Mucosa of stomach (tissue), 1 donor: ENCODE measurements at regions not wholly inside any gene's neighbourhood (a gene's known extent, or its start where the extent isn't known, plus 50 kb on each side); places are given as distances from the start of the nearest gene placed in this dataset.

ENCODE experiments used
- H3K27me3 ChIP-seq: one replicate; pipeline ENCODE4 v1.7.0; 2013; ENCODE audit warnings: mild to moderate bottlenecking, low read length; ENCODE audit not compliant: control insufficient read depth, insufficient read depth
- H3K36me3 ChIP-seq: one replicate; pipeline ENCODE4 v1.7.0; 2013; ENCODE audit warnings: low read length; ENCODE audit not compliant: control insufficient read depth, insufficient read depth
- H3K4me1 ChIP-seq: one replicate; pipeline ENCODE4 v1.7.0; 2013; ENCODE audit warnings: mild to moderate bottlenecking, low read length; ENCODE audit not compliant: control insufficient read depth, insufficient read depth
- H3K4me3 ChIP-seq: one replicate; pipeline ENCODE4 v1.7.0; 2013; ENCODE audit warnings: low read length
- H3K9ac ChIP-seq: one replicate; pipeline ENCODE4 v1.7.0; 2013; ENCODE audit warnings: mild to moderate bottlenecking, low read length, moderate library complexity
- H3K9me3 ChIP-seq: one replicate; pipeline ENCODE4 v1.7.0; 2013; ENCODE audit warnings: mild to moderate bottlenecking, low read length, moderate library complexity; ENCODE audit not compliant: control insufficient read depth
- donor health status: Pancreatic carcinoma.

GRCh38 chr17:79324194-79324593, 249.6 kb downstream of the ENGASE start:
- no peaks in the 10 kb centered on the region for H3K27me3 ChIP-seq
- H3K9ac ChIP-seq, result no peak overlapping the region
- no peaks in the 10 kb centered on the region for H3K9me3 ChIP-seq
- H3K36me3 ChIP-seq, result no peaks in the 10 kb centered on the region
- H3K4me1 ChIP-seq, result no peaks in the 10 kb centered on the region
- H3K4me3 ChIP-seq, result no peak overlapping the region

DNA sequence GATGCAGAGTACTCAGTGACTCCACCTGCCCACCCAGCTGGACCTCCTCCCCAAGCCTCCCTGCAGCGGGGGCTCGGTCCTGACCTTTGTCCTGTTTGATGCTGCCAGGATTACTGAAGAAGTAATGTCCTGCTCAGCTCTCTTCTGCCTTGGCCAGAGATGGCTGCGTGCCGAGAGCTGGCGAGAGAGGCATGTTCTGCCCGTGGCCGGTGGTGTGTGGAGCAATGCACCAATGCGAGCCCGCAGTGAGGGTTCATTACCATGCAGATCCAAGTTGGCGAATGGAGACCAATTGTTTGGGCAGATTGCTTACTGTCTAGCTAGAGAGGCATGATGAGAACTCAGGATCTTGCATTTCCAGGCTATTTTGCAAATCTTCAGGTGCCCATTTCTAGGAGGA, 248.9 kb downstream of the ENGASE start:
- Histone ChIP-seq H3K9ac (no peak overlapping the region), H3K4me3 (no peak overlapping the region), H3K9me3 (no peaks in the 10 kb centered on the region), H3K36me3 (no peaks in the 10 kb centered on the region), H3K27me3 (no peaks in the 10 kb centered on the region), H3K4me1 (no peaks in the 10 kb centered on the region)

- no peaks in the 10 kb centered on the region for H3K4me1 ChIP-seq
- no peak overlapping the region for H3K9ac ChIP-seq
- H3K27me3 ChIP-seq, result no peaks in the 10 kb centered on the region
- no peaks in the 10 kb centered on the region for H3K9me3 ChIP-seq
- no peak overlapping the region for H3K4me3 ChIP-seq
- no peaks in the 10 kb centered on the region for H3K36me3 ChIP-seq
Observed at GRCh38 chr17:79322211-79323123, 247.8 kb downstream of the ENGASE start.

GRCh38 chr17:79320331-79320730, 245.7 kb downstream of the ENGASE start:
- H3K36me3 ChIP-seq, result no peaks in the 10 kb centered on the region
- peaks cover 6% of the 10 kb centered on the region for H3K27me3 ChIP-seq
- H3K9ac ChIP-seq, result no peak overlapping the region
- no peaks in the 10 kb centered on the region for H3K4me1 ChIP-seq
- no peak overlapping the region for H3K4me3 ChIP-seq
- no peaks in the 10 kb centered on the region for H3K9me3 ChIP-seq

- Histone ChIP-seq H3K27me3 (peaks cover 13% of the 10 kb centered on the region), H3K36me3 (no peaks in the 10 kb centered on the region), H3K4me3 (no peak overlapping the region), H3K9me3 (no peaks in the 10 kb centered on the region), H3K9ac (no peak overlapping the region), H3K4me1 (no peaks in the 10 kb centered on the region)
Observed at GRCh38 chr17:79317916-79318315, 243.3 kb downstream of the ENGASE start.

DNA sequence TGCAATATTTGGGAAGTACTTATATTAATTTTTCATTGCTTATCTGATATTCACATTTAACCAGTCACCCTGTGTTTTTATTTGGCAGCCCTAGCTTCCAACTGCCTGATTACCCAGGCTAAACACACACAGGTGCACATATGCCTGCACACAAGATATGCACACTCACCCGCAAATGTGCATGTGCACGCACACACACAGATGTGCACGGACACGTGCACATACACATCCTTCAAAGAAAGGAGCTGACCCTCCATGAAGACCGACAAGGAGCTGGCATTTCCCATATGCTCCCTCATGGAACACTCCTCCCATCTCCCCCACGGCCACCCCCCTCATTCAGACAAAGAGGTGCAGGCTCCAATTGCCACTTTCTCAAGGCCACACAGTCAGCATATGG, 242.2 kb downstream of the ENGASE start:
- Histone ChIP-seq H3K36me3 (no peaks in the 10 kb centered on the region), H3K4me3 (no peak overlapping the region), H3K9me3 (no peaks in the 10 kb centered on the region), H3K27me3 (peaks cover 13% of the 10 kb centered on the region), H3K9ac (no peak overlapping the region), H3K4me1 (no peaks in the 10 kb centered on the region)

- Histone ChIP-seq H3K9me3 (no peaks in the 10 kb centered on the region), H3K4me1 (no peaks in the 10 kb centered on the region), H3K4me3 (no peak overlapping the region), H3K9ac (no peak overlapping the region), H3K36me3 (no peaks in the 10 kb centered on the region), H3K27me3 (peaks cover 13% of the 10 kb centered on the region)
Observed at GRCh38 chr17:79315358-79316105, 240.9 kb downstream of the ENGASE start.

DNA sequence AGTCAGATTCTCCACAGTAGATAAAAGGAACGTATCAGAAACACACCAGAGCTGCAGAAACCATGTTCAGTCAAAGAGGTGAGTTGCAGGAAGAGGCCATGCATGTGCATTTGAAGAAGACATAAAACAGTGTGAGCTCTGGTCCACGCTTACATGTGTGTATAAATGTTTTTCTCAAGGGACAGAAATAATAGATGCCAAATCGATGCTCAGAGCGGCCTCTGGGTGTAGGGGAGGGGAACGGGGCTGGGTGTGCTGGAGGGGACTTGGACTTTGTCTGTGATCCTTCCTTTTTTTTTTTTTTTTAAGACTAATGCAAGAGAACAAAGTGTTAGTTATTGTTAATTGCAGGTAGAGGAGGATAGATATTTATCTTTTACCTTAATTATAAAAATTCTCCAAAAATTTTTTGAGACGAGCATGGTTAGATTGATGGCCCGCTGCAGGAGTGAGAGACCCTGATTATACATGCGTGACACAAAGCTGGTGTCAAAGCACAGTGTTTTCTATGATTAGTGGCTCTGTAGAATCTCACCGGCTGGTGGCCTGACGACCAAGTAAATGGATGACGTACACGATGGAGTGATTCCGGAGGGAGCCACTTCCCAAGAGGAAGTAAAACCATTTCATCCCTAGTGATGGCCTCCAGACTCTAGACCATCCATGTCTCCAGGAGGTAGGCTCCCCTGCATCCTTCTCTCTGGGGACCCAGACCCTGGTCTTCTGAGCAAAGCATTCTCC, 240.2 kb downstream of the ENGASE start:
- Histone ChIP-seq H3K36me3 (no peaks in the 10 kb centered on the region), H3K4me3 (no peak overlapping the region), H3K27me3 (peaks cover 13% of the 10 kb centered on the region), H3K9me3 (no peaks in the 10 kb centered on the region), H3K9ac (no peak overlapping the region), H3K4me1 (no peaks in the 10 kb centered on the region)

DNA sequence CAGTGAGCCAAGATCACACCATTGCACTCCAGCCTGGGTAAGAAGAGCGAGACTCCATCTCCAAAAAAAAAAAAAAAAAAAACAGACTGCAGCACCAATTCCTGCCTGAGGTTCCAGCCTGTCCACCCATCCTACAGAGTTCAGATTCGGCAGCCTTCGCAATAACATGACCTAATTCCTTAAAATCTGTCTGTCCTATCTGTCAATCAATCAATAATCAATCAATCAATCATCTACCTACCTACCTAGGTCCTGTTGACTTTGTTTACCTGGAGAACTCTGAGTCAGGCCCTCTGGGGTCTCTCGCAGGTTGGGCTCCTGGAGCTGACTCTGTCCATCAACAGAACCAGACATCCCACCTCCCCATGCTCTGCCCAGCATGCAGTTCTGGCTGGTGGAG, 236.7 kb downstream of the ENGASE start:
- Histone ChIP-seq H3K9ac (no peak overlapping the region), H3K27me3 (peaks cover 18% of the 10 kb centered on the region), H3K4me1 (no peaks in the 10 kb centered on the region), H3K9me3 (no peaks in the 10 kb centered on the region), H3K36me3 (no peaks in the 10 kb centered on the region), H3K4me3 (no peak overlapping the region)

DNA sequence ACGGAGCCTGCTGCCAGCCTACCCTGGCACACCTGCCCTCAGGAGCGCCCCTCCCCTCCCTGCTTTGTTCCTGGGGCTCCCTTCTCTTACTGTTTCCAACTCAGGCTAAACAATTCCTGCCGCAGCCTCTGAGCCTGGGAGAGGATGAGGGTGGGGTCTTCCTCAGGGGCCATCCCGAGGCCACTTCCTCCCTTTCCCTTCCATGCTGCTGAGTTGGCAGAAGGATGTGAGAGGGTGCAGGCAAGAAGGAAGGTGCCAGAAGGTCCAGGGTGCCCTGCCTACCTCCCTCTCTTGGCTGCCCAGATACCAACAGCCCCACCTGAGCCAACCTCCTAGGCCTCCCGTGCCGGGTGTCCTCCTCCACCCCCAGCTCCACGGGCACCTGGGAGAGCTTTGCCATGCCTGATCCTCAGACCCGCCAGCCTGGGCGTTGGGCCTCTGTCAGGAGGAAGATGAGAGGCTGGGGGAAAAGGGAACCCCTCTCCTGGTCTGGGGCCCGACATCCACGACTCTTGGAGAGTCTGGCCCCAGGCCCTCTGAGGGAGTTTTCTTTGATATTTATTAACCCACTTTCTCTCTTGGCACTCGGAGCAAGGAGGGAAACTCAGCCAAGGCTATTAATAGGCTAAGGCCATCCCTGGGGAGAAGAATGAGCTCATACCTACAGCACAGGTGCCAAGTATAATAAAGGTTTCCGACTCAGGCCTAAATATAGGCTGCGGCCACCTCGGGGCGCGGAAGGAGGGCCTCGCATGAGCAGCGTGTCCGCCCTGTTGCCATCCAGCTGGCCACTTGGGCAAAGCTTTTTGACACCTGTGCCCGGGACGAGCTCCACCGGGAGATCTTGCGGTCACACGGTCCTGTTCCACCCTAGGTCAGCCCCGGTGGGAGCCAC, 232.0 kb downstream of the ENGASE start:
- no peaks in the 10 kb centered on the region for H3K36me3 ChIP-seq
- H3K4me3 ChIP-seq, result no peak overlapping the region
- H3K4me1 ChIP-seq, result no peaks in the 10 kb centered on the region
- peaks cover 19% of the 10 kb centered on the region for H3K27me3 ChIP-seq
- H3K9ac ChIP-seq, result no peak overlapping the region
- no peaks in the 10 kb centered on the region for H3K9me3 ChIP-seq

- Histone ChIP-seq H3K9ac (no peak overlapping the region), H3K36me3 (no peaks in the 10 kb centered on the region), H3K4me1 (no peaks in the 10 kb centered on the region), H3K9me3 (no peaks in the 10 kb centered on the region), H3K27me3 (peaks cover 19% of the 10 kb centered on the region), H3K4me3 (no peak overlapping the region)
Observed at GRCh38 chr17:79305768-79306423, 231.3 kb downstream of the ENGASE start.
